GM19452 (cell line): ENCODE measurements at regions not wholly inside any gene's neighbourhood (a gene's known extent, or its start where the extent isn't known, plus 50 kb on each side); places are given as distances from the start of the nearest gene placed in this dataset.
"Not testable (repeated sequence)": the region's sequence is repeated elsewhere in the genome, so short reads cannot be mapped to it uniquely, and the experiment has no call there.

ENCODE experiments used
- ATAC-seq: cut with Tn5 transposase; IDR thresholded peaks from one replicate; pipeline ENCODE4 v1.9.1; 2021; ENCODE audit not compliant: unreplicated experiment

DNA sequence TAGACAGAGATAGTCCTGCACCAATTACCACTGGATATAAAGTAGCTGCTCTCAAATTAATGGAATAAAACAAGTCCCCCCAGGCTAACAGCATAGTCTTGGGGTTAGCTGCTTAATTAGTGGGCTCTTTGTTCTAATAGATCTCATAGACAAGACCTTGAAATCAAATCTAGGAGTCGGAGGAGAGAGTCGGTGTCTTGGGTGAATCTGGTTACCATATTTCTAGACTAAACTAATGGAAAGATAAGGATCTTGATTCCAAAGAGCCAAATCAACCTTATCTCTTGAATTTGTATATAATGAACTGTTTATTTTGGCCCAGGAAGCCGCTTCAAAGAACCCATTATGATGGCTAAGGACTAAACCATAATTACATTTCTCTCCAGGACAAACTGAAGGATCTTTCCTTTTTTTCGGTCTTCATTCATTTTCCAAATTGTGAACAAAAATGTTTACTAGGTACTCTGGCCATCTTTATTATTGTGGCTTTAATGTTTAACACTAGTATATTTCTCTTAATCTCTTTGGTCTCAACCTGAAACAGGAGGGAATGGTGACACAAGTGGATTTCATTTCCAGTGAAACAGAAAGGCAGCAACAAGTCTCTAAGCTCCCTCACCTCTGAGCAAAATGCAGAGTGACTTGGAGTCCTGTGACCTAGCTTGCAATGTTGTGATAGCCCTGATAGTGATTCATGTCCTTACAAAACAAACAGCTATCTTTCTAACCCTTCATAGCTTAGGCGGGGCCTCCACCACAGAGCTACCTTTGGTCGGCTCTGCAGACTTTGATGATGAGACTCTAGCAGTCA lies 137.9 kb upstream of the PARD3B start:
- ATAC-seq, result no peak

DNA sequence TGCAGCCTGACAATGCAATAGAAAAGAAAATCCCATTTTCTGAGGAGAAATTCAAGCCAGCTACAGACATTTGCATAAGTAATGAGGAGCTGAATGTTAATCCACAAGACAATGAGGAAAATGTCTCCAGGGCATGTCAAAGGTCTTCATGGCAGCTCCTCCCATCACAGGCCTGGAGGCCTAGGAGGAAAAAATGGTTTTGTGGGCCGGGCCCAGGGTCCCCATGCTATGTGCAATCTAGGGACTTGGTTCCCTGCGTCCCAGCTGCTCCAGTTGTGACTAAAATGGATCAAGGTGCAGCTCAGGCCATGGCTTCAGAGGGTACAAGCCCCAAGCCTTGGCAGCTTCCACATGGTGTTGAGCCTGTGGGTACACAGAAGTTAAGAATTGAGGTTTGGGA lies 132.5 kb upstream of the PARD3B start:
- ATAC-seq, result not testable (repeated sequence)

DNA sequence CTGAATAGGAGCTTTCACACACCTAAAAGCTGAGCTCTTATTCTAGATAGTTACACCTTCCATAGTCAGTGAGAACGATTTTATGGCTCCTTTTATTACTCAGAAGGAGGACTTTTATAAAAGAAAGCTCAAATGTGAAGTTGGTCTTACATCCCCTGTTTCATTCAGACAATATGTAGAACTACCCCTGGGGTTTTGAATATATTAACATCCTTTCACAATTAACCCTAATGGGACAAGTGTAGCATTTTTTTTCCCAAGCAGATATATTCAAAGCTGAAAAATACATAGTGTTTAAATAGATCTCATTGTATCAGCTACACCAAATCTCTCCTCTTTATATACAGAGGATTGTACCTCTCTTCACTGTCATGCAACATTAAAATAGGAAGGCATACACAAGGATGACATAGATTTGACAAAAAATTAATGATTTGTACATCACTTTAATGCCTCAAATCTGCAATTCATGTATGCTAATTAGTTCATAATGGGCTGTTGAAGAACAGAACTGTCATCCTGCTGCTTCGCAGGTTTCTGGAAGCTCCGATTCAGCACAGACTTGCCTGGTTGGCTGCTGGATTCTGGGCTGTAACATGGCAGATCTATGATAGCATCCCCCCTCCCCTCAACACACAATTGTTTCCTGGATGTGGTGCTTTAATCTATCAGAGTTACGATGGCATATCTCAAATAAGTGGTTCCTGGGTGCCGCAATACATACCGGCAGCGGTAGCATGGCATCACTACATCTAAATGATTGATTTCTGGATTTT lies 129.7 kb upstream of the PARD3B start:
- no peak for ATAC-seq

DNA sequence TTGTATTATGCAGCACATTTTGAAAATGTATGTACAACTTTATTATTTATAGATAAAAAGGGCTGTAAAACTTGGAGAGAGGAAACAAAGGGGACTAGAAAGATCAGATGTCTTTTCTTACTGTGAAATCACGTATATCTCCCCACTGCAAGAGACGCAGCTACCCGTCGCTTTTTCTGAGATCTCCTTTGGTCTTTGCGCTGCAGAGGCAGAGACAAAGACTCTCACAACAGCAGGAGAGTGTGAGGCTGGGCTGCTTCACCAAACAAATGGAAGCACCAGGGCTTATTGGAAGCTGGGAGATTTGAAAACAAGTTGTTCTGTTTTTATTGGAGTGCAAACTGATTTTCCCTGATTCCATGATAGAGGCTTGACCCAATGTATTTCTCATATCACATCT lies 129.0 kb upstream of the PARD3B start:
- no peak for ATAC-seq

GRCh38 chr2:204425821-204426220 lies 119.5 kb upstream of the PARD3B start:
- ATAC-seq, result no peak

DNA sequence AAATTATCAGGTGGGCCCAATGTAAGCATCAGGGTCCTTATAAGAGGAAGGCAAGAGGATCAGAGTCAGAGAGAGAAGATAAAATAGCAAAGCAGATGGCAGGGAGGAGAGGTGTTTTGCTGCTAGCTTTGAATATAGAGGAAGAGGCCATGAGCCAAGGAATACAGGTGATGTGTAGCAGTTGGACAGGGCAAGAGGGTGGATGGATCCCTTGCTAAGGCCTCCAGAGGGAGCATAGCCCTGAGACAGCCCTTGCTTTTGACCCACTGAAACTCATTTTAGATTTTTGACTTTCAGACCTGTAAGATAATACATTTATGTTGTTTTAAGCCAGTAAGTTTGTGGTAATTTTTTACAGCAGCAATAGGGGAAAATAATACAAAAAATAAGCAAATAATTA lies 116.6 kb upstream of the PARD3B start:
- no peak for ATAC-seq

- no peak for ATAC-seq
Measured at GRCh38 chr2:204431529-204431928, 113.7 kb upstream of the PARD3B start.

GRCh38 chr2:204432196-204432595 lies 113.1 kb upstream of the PARD3B start:
- ATAC-seq, result no peak

DNA sequence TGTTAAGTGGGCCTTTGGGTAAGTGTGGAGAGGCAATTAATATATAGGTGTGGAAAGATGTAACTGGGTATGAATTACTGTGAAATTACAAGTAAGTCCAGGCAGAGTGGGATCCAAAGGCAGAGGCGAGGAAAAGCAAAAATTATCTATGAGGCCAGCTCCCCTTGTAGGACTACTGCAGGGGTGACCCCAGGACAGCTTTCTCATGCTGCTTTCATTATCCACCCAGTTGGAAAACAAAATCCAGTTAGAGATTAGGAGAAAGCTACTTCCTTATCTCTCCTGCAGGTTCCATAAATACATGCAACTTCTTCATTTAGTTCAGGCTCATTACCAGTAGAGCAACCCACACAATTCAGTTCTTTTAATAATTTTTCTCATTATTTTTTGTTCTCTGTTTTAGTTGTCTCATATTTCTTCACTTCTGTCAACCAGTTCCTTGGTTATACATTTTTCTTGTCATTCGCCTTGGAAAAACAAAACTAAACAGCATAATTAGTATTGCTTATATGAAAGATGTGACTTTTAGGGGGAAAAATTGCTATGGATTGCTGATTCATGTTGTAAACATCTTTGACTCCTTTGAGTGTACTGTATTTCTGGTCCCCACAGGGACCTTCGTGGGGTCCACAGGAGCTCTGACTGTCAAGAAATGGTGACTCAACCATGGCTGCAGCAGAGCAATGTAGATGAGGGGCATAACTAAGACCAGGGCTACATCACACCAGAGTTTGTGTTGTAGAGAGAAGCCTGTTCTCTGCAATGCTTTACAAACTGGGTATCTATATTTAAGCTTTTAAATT lies 110.4 kb upstream of the PARD3B start:
- ATAC-seq, result no peak

GRCh38 chr2:204436230-204436629 lies 109.0 kb upstream of the PARD3B start:
- ATAC-seq, result no peak

GRCh38 chr2:204437408-204437807 lies 107.9 kb upstream of the PARD3B start:
- ATAC-seq, result no peak

- ATAC-seq, result no peak
Measured at GRCh38 chr2:204437815-204438756, 107.2 kb upstream of the PARD3B start.

GRCh38 chr2:204441316-204441715 lies 104.0 kb upstream of the PARD3B start:
- no peak for ATAC-seq

GRCh38 chr2:204445149-204445548 lies 100.1 kb upstream of the PARD3B start:
- ATAC-seq, result no peak

GRCh38 chr2:204447722-204448121 lies 97.6 kb upstream of the PARD3B start:
- ATAC-seq, result no peak

- ATAC-seq, result no peak
Measured at GRCh38 chr2:204449977-204450376, 95.3 kb upstream of the PARD3B start.

DNA sequence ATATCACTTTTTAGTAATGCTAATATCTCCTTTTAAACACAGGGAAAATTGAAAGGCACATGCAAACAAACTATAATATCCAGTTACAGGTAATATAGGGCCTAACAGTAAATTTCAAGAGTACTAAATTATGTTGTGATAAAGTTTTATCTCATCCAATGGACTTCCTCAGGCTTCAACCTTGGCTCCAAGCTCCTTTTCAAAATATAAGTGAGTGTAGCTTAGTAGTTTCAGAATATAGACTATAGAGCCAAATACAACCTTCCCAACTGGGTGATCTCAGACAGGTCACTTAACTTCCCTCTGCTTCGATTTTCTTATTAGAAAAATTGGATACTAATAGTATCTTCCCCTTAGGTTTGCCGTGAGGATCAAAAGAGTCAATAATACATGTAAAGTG lies 93.5 kb upstream of the PARD3B start:
- ATAC-seq, result no peak

- no peak for ATAC-seq
Measured at GRCh38 chr2:204452464-204453023, 92.7 kb upstream of the PARD3B start.

DNA sequence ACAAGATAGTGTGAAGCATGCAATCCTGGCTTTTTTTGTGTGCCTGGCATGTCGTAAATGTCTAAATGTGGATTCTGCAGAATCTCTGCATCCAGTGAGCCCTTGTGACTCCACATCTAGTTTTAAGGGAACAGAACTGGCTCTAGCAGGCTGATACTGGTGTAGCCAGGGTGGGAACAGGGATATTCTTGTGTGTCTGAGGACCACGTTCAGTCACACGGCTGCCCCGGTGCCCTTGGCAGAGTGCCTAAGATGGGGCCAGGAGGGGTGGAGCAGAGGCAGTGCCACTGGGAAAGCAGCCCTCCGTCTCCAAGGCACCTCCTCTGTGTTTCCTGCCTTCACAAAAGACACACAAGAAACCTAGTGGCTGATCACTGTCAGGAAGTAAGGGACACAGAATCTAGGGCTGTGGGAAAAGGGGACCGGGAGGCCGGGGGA lies 91.5 kb upstream of the PARD3B start:
- no peak for ATAC-seq
